GM21717 (cell line): ENCODE measurements at regions not wholly inside any gene's neighbourhood (a gene's known extent, or its start where the extent isn't known, plus 50 kb on each side); places are given as distances from the start of the nearest gene placed in this dataset.

Experiments used
- ATAC-seq: cut with Tn5 transposase; IDR thresholded peaks from one replicate; pipeline ENCODE4 v1.9.1; 2021; ENCODE audit warnings: mild to moderate bottlenecking, moderate library complexity; ENCODE audit not compliant: unreplicated experiment

DNA sequence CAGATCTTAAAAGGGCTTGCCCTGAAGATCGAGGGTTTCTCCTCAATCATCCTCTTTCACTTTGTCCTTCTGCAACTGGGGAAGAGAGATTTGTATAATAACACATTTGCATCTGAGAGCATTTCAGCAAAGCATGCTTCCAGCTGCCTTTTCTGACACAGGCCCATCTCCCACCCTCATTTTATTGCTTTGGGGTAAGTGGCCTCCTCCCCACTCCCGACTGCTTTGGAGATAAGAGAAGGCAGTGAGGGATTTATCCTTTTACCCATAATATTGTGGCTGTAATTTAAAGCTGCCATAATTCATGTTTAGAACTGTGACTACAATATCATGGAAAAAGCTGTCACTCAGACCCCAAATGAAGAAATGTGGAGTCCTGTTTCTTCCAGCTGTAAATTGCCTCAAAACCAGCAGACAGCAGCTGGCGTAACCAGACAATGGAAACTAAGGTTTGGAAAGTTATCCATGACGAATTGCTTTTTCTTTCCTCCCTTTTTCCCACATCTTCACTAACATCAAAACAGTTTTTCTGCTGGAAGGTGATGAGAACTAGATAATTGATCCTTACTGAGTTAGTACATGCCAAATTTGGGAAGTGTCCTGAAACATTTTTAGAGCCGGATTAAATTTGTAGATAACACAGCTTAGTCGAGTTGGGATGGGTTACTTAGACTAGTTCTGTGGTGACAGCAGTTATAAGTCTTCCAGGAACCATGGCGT lies 104.2 kb upstream of the PFN2 start:
- peak; percentile 49 for ATAC-seq

DNA sequence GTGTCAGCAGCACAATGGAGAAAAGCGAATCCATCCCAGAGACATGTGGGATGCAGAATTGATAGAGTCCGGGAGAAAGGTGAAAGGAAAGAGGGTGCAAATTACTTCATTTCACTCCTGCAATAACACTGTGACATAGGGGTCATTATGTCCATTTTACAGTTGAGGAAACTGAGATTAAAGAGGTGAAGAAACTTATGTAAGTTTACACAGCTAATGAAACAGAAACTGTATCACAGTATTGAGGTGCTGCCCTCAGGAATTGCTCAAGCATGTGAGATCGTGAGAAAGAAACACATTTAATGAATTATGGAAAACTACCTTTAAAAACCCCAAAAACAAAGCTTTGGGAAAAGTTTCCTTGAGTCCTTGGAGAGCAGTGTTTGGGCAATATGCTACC lies 103.6 kb upstream of the PFN2 start:
- peak; percentile 55 for ATAC-seq

DNA sequence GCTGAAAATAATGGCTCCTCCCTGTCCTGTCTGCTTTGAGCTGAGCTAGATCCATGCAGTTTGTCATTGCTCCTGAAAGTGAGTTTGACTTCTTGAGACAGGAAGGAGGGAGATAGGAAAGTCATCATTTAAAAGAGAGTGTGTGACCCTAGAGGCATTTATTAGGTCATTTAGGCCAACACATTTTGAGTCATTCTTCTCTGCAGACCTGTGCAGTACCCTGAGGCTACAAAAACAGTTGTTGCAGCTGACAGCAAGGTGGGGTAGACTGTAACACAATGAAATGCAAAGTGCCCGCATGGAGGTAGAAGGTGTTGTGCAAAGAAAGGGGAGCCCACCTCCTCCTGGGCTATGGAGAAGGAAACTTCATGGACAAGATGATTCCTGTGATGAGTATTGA lies 102.8 kb upstream of the PFN2 start:
- ATAC-seq, result no peak

DNA sequence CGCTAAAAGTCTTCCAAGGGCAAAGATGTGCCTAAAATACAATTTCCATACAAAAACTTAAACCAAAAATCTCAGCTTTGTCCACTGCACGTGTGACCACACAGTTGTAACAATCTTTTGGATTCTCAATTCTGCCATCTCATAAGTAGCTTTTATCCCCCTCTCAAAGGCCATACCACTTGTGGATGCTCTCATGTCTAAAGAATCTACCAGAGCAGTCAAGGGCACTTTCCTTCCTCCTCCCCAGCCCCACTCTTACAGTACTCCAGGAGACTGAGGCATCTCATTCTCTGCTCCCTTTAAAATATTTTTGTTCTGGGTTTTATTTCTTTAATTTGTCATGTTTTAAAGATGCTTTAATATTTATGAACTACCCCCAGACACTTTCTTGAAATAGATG lies 102.3 kb upstream of the PFN2 start:
- no peak for ATAC-seq

DNA sequence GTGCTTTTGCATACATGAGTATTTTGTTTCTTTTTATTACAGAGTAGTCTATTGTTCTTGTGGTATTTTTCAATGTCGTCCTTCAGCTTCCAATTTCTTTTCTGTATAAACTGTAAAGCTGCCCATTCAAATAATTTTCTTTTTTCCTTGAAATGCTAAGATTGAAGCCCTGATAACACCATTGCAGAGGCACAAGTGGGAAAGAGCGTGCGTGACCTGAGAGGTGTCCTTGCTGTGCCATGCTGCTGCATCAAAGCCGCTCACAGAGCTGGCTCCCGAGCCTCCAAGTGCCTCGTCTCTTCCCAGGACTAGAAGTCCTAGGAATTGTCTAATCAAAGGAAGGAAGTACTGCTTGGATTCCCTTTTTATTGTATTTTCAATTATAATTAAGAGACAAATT lies 101.9 kb upstream of the PFN2 start:
- no peak for ATAC-seq

DNA sequence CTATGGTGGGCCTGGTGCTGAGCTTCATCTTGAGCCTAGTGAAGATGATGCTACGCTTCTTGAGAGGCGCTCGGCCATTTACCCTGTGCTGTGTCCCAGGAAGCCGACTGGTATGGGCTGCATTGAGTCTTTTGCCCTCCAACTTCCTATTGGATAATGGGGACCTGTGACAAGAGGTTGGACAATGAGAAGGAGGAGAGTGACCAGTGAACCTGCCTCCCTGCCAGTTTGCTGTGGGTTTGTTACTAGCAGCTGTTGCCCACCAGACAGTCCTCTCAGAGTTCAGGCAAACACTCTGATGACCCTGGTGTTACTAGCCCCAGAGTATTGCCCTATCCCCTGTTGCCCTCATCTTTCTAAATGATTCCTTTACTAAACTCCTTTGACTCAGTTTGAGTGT lies 99.6 kb upstream of the PFN2 start:
- no peak for ATAC-seq

DNA sequence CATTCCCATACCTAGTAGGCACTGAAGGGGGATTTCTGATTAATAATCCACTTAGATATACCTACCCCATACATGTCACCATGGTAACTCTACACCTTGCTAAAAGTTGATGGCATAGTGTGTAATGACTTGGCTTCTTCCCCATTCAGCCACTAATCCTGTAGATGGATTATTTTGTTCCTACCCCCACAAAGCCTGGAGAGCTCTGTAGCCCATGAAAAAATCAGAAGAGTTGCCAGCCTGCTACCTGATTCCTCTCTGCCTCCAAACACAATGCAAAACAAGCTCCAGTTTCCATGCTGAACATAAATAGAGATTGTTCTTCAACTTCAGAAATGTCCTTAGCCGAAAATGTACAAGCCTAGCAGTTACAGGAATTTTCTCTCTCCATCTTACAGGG lies 98.9 kb upstream of the PFN2 start:
- no peak for ATAC-seq

DNA sequence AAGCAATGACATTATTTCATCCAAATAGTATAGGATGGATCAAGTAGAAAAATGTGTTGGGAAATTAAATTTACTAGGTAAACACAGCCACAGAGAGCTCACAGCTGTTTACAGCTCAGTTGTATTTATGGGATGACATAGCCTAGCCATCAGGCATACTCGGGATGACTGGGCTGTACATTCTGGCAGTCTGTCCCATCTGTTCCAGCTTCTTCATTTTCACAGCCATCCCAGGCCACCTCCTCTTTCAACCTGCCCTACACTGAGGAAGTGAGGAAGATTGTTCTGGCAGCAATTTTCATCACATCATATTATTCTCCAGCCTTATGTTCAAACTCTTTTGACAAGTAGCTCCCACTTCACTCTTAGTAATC lies 98.4 kb upstream of the PFN2 start:
- no peak for ATAC-seq

DNA sequence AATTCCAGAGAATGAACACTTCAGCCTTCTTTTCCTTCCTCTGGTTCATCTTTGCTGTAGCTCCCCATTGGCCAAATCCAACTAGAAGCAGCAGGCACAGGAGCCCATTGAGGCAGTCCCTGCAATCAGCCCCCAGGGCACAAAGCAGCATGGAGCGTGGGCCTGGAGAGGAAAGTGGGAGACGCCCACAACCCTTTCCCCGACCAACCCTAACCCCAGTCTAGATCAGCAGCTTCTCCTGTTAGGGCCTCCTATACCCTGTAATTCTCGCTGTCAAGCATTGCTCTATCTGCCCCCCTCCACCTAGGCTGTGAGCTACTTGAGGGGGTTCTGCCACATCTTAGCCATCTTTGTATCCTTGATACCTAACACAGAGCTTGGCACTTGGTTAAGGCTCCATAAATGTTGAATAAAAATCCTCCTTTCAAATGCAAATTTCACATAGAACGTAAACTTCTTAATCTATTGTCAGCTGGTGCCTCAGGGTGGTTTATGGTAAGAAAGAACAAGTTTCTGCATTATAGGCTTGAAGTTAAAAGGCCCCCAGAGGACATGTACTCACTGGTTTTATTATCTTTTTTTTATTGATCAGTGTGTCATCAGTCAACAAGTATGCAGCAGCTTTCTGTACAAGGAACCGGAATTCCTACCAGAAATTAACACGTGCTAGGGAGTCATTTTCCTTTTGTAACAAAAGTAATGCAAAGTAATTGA lies 97.9 kb upstream of the PFN2 start:
- no peak for ATAC-seq

DNA sequence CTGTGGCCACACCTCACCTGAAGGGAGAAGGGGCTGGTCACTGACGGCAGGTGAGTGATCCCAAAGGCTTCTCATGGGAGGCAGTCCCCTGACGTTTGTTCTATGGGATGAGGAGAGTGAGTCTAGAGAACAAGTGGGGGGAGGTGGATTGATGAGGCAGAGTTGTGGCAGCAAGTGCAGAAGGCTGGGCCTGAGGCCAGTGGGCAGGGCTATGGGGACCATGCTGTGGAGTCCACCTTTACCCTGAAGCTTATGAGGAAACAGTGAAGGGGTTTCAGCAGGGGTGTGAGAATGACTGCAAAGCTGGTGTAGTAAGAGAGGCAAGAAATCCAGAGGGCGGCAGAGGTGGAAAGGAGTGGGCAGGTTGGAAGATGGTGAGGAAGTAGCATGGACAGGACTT lies 96.9 kb upstream of the PFN2 start:
- ATAC-seq, result no peak

DNA sequence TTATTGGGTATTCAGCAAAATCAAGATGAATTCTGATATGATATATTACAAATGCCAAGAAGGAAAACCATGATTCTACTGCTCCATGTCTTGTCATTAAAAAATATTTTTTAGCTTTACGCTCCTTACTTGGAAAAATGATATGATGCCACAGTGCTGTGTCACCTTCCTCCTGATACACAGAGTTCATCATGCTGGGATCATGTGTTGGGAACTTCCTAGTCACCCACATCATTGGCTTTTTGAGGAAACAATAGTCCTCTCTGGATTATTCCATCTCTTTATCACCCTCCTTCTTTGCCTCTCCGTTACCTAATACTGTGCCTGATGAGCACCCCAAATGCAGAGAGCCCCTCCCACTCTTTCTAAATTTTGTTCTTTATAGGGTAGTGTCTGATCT lies 94.3 kb upstream of the PFN2 start:
- no peak for ATAC-seq

DNA sequence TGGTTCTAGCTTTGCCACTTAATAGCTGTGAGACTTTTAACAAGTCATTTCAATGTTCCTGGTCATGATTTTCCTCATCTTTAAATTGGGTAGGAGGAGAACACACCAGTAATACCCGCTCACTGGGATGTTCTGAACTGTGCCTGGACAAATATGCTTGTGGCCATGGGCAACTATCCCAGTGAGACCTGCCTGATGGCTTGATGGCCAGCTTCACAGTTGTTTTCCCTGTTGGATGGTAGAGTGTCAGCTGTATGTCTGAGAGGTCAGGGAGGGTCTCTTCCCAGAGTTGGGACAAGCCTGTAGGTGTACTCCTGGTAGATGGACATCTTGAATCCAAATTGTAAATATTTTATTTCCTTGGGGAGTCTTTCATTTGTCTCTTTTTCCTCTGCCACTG lies 92.5 kb upstream of the PFN2 start:
- ATAC-seq, result no peak

DNA sequence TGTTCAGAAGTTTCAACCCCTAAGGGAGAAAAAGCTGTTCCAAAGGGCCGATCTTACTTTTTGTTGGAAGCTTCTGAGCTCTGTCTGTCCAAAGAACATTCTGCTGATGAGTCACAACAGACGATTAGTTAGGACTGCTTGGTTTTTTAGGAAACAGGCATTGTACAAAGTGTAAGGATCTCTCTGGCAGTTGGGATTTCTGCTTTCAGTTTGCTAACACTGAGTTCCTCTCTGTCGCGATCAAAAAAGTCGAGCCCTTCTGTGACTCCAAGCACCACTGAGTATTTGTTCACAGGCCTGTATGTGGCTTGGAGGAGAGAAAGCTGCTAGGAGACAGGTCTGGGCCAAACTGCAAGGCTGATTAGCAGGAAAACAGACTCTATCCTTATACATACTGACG lies 91.8 kb upstream of the PFN2 start:
- no peak for ATAC-seq

DNA sequence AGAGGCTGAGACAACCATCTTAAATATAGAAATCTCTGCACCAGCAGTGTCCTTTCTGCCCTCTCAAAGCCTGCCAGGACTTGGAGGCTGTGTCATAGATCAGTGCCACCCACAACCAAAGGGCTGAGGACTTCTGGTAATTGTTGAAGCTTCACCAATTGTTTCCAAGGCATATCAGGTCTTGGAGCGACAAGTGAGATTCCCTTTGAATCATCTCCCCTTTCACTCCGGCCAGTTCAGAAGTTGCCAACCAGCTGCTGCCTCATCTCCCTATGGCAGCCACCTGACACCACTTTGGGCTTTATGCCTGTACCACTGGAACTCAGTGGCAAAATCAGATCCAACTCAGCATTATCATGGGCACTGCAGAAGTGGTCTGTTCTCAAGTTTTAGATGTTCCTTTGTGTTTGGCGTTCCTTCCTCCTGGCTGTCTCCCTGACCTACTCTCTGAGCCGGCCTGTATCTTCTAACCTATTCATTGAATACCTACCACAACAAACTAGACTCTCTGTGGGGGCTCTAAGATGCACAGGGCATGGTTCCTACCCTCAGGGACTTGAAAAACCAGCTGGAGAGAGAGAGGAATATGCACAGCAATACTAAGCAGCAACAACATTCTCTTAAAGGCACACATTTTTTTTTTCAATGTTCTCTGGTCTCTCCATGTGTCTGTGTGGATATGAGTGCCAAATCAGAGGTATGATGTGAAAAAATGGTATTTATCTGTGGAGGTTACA lies 90.8 kb upstream of the PFN2 start:
- ATAC-seq, result no peak

DNA sequence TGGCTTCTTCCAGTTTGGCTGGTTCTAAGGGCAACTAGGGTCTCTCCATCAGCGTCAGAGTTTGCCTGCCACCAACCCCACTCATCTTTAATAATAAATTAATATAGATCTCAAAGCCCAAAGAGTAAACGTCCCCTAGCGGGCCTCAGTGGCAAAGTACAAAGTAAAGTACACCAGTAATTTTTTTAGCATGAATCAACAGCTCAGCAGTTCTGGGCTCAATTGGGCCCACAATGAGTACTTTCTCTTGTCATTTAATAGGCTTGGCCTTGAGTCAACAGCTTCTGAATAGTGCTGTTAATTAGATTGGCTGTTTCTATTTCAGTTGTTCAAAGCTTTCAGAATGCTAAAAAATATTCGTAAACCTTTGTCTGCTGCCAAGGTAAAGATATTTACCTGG lies 89.0 kb upstream of the PFN2 start:
- ATAC-seq, result no peak

DNA sequence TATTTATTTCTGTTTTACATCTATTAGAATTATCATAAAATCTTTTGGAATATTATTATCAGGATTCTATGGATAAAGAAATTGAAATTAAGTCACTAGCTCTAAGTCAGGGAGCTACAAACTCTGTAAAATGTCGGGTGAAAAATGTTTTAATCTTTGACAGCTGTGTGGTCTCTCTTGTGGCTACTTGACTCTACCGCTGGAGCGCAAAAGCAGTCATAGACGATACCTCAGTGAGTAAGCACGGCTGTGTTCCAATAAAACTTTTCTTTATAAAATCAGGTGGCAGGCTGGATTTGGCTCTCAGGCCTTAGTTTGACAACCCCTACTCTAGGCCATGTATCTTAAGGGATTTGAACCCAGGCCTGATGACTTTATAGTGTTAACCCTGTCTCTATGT lies 88.5 kb upstream of the PFN2 start:
- no peak for ATAC-seq

DNA sequence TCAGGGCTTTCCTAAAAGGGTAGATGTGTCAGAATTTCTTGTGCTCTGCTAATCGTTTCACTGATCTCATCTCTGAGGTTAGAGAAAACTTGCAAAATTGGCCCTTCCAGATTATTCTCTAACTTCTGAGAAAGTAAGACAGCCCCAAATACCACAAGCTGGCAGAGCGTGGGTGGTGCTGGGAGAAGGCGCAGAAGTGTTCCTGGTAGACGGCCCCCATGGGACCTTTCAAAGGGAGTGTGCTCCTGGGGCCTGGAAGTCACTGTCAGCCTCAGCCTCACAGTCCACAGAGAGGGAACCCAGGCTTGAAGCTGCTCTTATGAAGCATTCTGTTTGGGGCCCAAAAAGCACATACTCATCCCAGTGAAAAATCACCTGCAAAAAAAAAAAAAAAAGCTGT lies 86.5 kb upstream of the PFN2 start:
- ATAC-seq, result no peak

DNA sequence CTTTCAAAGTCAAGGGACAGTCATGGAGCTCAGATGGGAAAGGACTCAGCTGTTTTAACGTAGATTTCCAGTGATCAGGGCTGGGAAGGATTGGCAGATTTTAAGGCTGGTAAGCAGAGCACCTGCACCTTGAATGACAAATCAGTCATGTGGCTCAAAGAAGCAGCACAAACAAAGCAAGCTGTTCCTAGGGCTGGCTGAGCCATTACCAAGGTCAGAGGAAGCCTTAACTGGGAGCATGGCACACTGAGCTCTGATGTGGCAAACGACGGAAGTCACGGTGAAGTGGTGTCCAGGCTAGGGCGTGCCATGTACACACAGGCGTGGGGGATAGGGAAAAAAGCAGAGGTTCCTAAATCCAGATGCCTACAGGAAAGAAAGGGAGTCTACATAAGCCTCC lies 84.6 kb upstream of the PFN2 start:
- no peak for ATAC-seq

DNA sequence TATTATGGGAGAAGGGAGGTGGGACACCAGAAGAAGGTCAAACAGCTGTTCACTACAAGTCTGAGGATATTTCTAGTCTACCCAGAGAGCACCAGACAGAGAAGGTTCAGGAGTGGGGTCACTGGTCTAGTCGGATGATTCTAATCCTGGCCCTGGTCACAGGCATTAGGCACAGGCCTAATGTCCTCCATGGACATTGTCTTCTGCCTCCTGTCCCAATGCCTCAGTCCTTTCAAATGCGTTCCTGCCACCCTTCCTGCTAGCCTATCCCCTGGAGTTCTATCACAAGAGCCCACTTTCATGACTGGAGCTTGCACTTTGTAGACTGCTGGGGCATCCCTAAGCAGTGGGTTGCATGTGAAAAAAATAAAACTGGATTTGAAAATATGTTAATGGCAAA lies 83.9 kb upstream of the PFN2 start:
- no peak for ATAC-seq

DNA sequence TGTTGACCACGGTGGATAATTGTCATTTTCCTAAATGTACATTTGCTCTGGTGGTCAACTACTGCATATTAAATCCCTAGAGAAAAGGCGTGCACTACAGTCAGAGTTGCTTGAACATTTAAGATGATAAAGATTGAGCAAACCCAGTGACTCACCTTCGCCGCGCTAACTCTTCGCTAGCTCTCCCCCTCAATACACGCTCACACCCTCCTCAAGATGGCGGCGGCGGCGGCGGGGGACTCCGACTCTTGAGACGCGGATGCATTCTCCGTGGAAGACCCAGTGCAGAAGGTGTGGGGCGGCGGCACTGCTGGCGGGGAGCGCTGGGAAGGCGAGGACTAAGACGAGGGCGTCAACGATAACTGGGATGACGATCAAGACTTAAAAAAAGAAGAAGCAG lies 79.8 kb upstream of the PFN2 start:
- ATAC-seq, result no peak

DNA sequence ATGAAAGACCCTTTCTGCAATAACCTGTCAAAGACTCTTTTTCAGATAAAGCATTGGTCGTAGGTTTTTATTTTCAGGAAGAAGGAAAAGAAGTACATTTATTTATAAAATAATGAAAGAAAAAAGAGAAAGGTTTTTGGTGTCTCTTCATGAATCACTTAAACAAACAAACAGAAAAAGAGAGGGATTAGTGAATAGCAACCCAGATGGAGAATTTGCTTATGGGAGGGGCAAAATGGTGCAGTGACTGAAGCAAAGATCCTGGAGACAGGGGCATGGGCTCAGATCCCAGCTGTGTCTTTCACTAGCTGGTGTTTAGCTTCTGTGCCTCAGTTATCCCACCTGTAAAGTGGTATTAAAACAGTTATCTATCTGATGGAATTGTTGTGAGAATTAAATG lies 78.6 kb upstream of the PFN2 start:
- no peak for ATAC-seq

DNA sequence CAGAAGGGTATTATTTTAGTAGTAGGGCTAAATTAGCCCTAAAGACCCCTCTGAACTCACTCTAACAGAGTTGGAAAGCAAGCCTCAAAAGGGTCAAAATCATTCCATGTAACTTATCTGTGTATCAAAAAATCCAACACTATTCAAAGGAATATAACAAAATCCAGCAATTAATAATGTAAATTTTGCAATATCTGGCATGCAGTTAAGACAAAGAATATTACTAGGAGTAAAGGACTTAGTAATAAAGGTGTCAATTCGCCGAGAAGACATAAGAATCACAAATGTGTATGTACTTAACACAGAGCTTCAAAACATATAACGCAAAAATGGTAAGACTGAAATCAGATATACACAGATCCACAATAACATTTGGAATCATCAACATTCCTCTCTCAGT lies 71.2 kb upstream of the PFN2 start:
- no peak for ATAC-seq
